ENCODE measurements at regions not wholly inside any gene's neighbourhood (a gene's known extent, or its start where the extent isn't known, plus 50 kb on each side); places are given as distances from the start of the nearest gene placed in this dataset.
"Not testable (repeated sequence)": the region's sequence is repeated elsewhere in the genome, so short reads cannot be mapped to it uniquely, and the experiment has no call there.

- no peak for FAIRE-seq
Observed at GRCh38 chr1:102821707-102822106, 286.6 kb downstream of the COL11A1 start.

- no peak for FAIRE-seq
Observed at GRCh38 chr1:102800406-102800805, 307.9 kb downstream of the COL11A1 start.

GRCh38 chr1:102799496-102799895 is 308.8 kb downstream of the COL11A1 start:
- FAIRE-seq: no peak

- no peak for FAIRE-seq
Observed at GRCh38 chr1:102798718-102799117, 309.6 kb downstream of the COL11A1 start.

- peak; percentile 75 for FAIRE-seq
Observed at GRCh38 chr1:102796429-102796828, 311.9 kb downstream of the COL11A1 start.

GRCh38 chr1:102790997-102791396 is 317.3 kb downstream of the COL11A1 start:
- FAIRE-seq: no peak

GRCh38 chr1:102789951-102790350 is 318.4 kb downstream of the COL11A1 start:
- FAIRE-seq: not testable (repeated sequence)

- no peak for FAIRE-seq
Observed at GRCh38 chr1:102783487-102783886, 324.8 kb downstream of the COL11A1 start.

GRCh38 chr1:102782144-102782543 is 326.2 kb downstream of the COL11A1 start:
- no peak for FAIRE-seq

- no peak for FAIRE-seq
Observed at GRCh38 chr1:102776071-102776470, 332.3 kb downstream of the COL11A1 start.

- no peak for FAIRE-seq
Observed at GRCh38 chr1:102772831-102773230, 335.5 kb downstream of the COL11A1 start.

- no peak for FAIRE-seq
Observed at GRCh38 chr1:102758418-102758817, 349.9 kb downstream of the COL11A1 start.

- no peak for FAIRE-seq
Observed at GRCh38 chr1:102757363-102757762, 351.0 kb downstream of the COL11A1 start.

GRCh38 chr1:102751111-102751510 is 357.2 kb downstream of the COL11A1 start:
- FAIRE-seq: no peak

GRCh38 chr1:102742426-102742825 is 365.9 kb downstream of the COL11A1 start:
- FAIRE-seq: no peak

GRCh38 chr1:102733491-102734236 is 374.7 kb downstream of the COL11A1 start:
- FAIRE-seq: no peak

- FAIRE-seq: no peak
Observed at GRCh38 chr1:102732927-102733326, 375.4 kb downstream of the COL11A1 start.

GRCh38 chr1:102726417-102726816 is 381.9 kb downstream of the COL11A1 start:
- no peak for FAIRE-seq

GRCh38 chr1:102724741-102725140 is 383.6 kb downstream of the COL11A1 start:
- no peak for FAIRE-seq

GRCh38 chr1:102715150-102715549 is 393.2 kb downstream of the COL11A1 start:
- FAIRE-seq: no peak

- FAIRE-seq: no peak
Observed at GRCh38 chr1:102699524-102699923, 408.8 kb downstream of the COL11A1 start.

- FAIRE-seq: no peak
Observed at GRCh38 chr1:102693345-102693744, 415.0 kb downstream of the COL11A1 start.

- FAIRE-seq: no peak
Observed at GRCh38 chr1:102691592-102692090, 416.7 kb downstream of the COL11A1 start.

GRCh38 chr1:102687383-102687782 is 420.9 kb downstream of the COL11A1 start:
- no peak for FAIRE-seq

- no peak for FAIRE-seq
Observed at GRCh38 chr1:102661481-102661880, 446.8 kb downstream of the COL11A1 start.

Data from colon (tissue), 2 donors.